AG04449 (cell line): ENCODE measurements at regions not wholly inside any gene's neighbourhood (a gene's known extent, or its start where the extent isn't known, plus 50 kb on each side); places are given as distances from the start of the nearest gene placed in this dataset.

Source experiments
- CTCF ChIA-PET: fragments of 350-600 bp; formaldehyde crosslinking; extraction: SDS; loops from one replicate; lab custom pipeline; 2021; ENCODE audit warnings: antibody characterized with exemption; lab: Yijun Ruan, JAX
- POLR2A ChIA-PET: fragments of 400-600, 350-600 bp; formaldehyde crosslinking; extraction: SDS; loops from one replicate; lab custom pipeline; 2020; ENCODE audit warnings: antibody characterized with exemption, inconsistent platforms; lab: Yijun Ruan, JAX
- DNase-seq: peaks from one replicate; pipeline ENCODE4 v3.0.0-alpha.2; 2010; ENCODE audit warnings: low read depth, low spot score
- H3K4me3 ChIP-seq: 2 replicates; pipeline ENCODE4 v1.5.1; 2011; ENCODE audit warnings: low read depth, mild to moderate bottlenecking, control low read depth, low read length
- TF ChIP-seq, protein P1 (sequence below): IDR thresholded peaks from one replicate; pipeline ENCODE4 v1.5.1; 2011; ENCODE audit warnings: mild to moderate bottlenecking, moderate library complexity, low read length, control low read depth, inconsistent platforms; ENCODE audit not compliant: insufficient read depth; ENCODE audit errors: missing control alignments

- no peak for DNase-seq
- CTCF ChIA-PET = no interaction called here
- POLR2A ChIA-PET = no interaction called here
Measured at GRCh38 chrX:36908801-36909675, 99.1 kb upstream of the FAM47C start.

DNA sequence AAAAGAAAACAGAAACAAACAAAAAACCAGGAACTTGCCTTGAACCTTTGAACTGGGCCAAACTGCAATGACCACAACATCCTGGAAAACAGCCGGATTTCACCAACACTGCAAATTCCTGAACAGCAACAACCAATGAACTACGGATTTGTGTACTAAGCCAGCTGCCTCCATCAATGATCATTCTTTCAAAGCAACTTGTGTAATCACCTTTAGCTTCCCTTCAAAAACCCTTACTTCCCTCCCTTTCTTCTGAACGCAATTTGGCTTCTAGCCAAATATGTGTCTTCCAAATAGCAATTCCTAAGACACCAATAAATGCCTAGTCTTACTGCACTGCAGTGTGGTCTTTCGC lies 98.5 kb upstream of the FAM47C start:
- H3K4me3 ChIP-seq = no peak overlapping the region
- ChIA-PET CTCF (no interaction called here), POLR2A (no interaction called here)
- TF ChIP-seq, protein P1, sequence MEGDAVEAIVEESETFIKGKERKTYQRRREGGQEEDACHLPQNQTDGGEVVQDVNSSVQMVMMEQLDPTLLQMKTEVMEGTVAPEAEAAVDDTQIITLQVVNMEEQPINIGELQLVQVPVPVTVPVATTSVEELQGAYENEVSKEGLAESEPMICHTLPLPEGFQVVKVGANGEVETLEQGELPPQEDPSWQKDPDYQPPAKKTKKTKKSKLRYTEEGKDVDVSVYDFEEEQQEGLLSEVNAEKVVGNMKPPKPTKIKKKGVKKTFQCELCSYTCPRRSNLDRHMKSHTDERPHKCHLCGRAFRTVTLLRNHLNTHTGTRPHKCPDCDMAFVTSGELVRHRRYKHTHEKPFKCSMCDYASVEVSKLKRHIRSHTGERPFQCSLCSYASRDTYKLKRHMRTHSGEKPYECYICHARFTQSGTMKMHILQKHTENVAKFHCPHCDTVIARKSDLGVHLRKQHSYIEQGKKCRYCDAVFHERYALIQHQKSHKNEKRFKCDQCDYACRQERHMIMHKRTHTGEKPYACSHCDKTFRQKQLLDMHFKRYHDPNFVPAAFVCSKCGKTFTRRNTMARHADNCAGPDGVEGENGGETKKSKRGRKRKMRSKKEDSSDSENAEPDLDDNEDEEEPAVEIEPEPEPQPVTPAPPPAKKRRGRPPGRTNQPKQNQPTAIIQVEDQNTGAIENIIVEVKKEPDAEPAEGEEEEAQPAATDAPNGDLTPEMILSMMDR = no peak
- no peak for DNase-seq

More at GRCh38 chrX:36908801-36909675, 99.1 kb upstream of the FAM47C start:
- TF ChIP-seq, protein P1 = peak; percentile 9
- H3K4me3 ChIP-seq = no peak overlapping the region

- CTCF ChIA-PET = no interaction called here
- TF ChIP-seq, protein P1 = no peak
- H3K4me3 ChIP-seq = no peak overlapping the region
- POLR2A ChIA-PET = no interaction called here
- DNase-seq = no peak
Measured at GRCh38 chrX:36913551-36913950, 94.6 kb upstream of the FAM47C start.

DNA sequence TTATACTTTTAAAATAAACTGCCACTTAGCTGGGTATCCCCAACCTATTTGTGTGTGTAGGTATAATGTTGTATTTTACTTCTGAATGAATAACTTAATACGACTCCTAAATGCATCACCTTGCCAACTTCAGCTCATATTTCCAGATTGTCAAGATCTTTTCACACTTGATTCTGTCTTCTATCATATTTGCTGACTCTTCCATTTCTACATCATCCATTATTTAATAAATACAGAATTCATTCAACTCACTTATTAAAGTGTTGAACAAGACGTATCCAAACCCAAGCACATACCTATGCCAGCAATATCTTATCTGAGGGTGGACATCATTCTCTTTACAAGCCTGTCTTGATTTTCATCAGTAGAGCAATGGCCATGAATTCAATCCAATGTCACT lies 91.2 kb upstream of the FAM47C start:
- DNase-seq = no peak
- CTCF ChIA-PET = no interaction called here
- no peak overlapping the region for H3K4me3 ChIP-seq
- POLR2A ChIA-PET = no interaction called here
- TF ChIP-seq, protein P1 = no peak

DNA sequence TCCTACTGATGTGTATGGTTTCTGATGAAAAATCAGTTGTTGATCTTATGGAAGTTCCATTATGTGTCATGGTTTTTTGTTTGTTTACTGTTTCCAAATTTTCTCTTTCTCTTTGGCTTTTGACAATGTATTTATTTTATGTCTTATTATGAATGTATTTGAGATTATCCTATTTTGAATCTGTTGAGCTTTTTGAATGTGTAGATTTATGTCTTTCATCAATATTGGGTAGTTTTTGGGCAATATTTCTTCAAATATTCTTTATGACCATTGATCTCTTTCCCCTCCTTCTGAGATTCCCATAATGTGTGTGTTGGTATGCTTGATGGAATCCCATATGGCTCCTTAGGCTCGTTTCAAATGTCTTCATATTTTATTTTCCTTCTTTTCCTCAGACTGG lies 80.5 kb upstream of the FAM47C start:
- TF ChIP-seq, protein P1 = no peak
- no peak for DNase-seq
- H3K4me3 ChIP-seq = no peak overlapping the region
- ChIA-PET CTCF (interaction anchor here (0.9 kb wide), 1 partner anchor 16 kb away, joined by 3 read pairs; no protein-coding TSS in a partner anchor), POLR2A (no interaction called here)

- TF ChIP-seq, protein P1 = no peak
- no peak for DNase-seq
- CTCF ChIA-PET = no interaction called here
- POLR2A ChIA-PET = no interaction called here
- H3K4me3 ChIP-seq = no peak overlapping the region
Measured at GRCh38 chrX:36930491-36930890, 77.7 kb upstream of the FAM47C start.
